Adrenal gland (tissue), 9 donors: ENCODE measurements at regions not wholly inside any gene's neighbourhood (a gene's known extent, or its start where the extent isn't known, plus 50 kb on each side); places are given as distances from the start of the nearest gene placed in this dataset.

Source experiments
- DNase-seq, 7 donors: peaks; one replicate each; pipeline ENCODE4 v3.0.0-alpha.2; 2019 to 2020
- H3K27ac ChIP-seq, 5 donors: fragments of 200-600 bp; sonication (generic) in 4 of 5; 1 replicate in 3 of 5; 2 replicates in 2 of 5; pipeline versions ENCODE4 v1.5.1 to v1.8.0; 2016 to 2020; ENCODE audit warnings: mild to moderate bottlenecking in 1 of 5
- H3K27me3 ChIP-seq: fragments of 200-600 bp; 2 replicates; pipeline ENCODE4 v1.8.0; 2021
- H3K36me3 ChIP-seq, 2 donors: fragments of 200-600 bp; replicated peaks in 1 of 2; 1 replicate in 1 of 2; 2 replicates in 1 of 2; pipeline versions ENCODE4 v1.5.1 to v1.8.0; 2018 to 2022
- H3K4me1 ChIP-seq, 2 donors: fragments of 200-600 bp; replicated peaks in 1 of 2; 1 replicate in 1 of 2; 2 replicates in 1 of 2; pipeline versions ENCODE4 v1.5.1 to v1.8.0; 2018 to 2021
- H3K4me3 ChIP-seq, 4 donors: fragments of 200-600 bp; sonication (generic) in 3 of 4; one replicate each; pipeline ENCODE4 v1.5.1; 2016 to 2018
- H3K9me3 ChIP-seq, 3 donors: fragments of 200-600 bp; sonication (generic) in 1 of 3; replicated peaks in 1 of 3; 1 replicate in 2 of 3; 2 replicates in 1 of 3; pipeline versions ENCODE4 v1.5.1 to v1.8.0; 2016 to 2021
- CTCF ChIP-seq, 6 experiments: fragments of 450-650 bp in 4 of 6; fragments of 200-600 bp in 2 of 6; sonication (generic) in 1 of 6; IDR thresholded peaks; 1 replicate in 5 of 6; 2 replicates in 1 of 6; pipeline versions ENCODE4 v1.5.1 to v1.8.0; 2016 to 2021; ENCODE audit warnings: antibody characterized with exemption in 6 of 6, mild to moderate bottlenecking in 2 of 6, moderate library complexity in 1 of 6
- POLR2A ChIP-seq, 2 donors: fragments of 450-650 bp; IDR thresholded peaks; one replicate each; pipeline ENCODE4 v1.6.1; 2017; ENCODE audit warnings: antibody characterized with exemption in 2 of 2, mild to moderate bottlenecking in 2 of 2, moderate library complexity in 1 of 2
- WGBS, 4 donors: extraction: QIAGEN DNeasy Blood & Tissue Kit in 2 of 4; methylation state at CpG; one replicate each; pipeline versions ENCODE4 v1.1.5 to v1.1.7; 2013 to 2017; 5-methylcytosine and 5-hydroxymethylcytosine counted together
- intact Hi-C, 2 donors: fragments of 100-400 bp; cut with DNase I; formaldehyde crosslinking; loops; one replicate each; pipeline versions ENCODE4 v1.14.1 to v1.15.0; 2022 to 2023
- donor health status: healthy with polysubstance abuse.
- donor health status: Bipolar disorder and iron deficiency.
- donor health status: DM: yes; HTN: yes; CAD: no.
- donor health status: DM: no; HTN: no; CAD: no.
- donor health status: DM: no; HTN: no; CAD: no.

GRCh38 chr13:24093047-24093446, 67.5 kb upstream of the SPATA13 start:
- Histone ChIP-seq H3K4me3 (no peak overlapping the region), H3K27ac (no peak overlapping the region), H3K9me3 (no peaks in the 10 kb centered on the region), H3K27me3 (no peaks in the 10 kb centered on the region), H3K4me1 (peaks cover 0 to 4% of the 10 kb centered on the region in 2 donors), H3K36me3 (no peaks in the 10 kb centered on the region)
- intact Hi-C loops = no loop called here
- no peak for TF ChIP-seq POLR2A (IDR thresholded peaks at IDR 0.05)
- TF ChIP-seq CTCF (IDR thresholded peaks at IDR 0.05) = no peak
- 72 to 88% (median 82%) methylated on average over 3 of the region's 3 CpGs for WGBS, 4 donors
- DNase-seq = no peak

DNA sequence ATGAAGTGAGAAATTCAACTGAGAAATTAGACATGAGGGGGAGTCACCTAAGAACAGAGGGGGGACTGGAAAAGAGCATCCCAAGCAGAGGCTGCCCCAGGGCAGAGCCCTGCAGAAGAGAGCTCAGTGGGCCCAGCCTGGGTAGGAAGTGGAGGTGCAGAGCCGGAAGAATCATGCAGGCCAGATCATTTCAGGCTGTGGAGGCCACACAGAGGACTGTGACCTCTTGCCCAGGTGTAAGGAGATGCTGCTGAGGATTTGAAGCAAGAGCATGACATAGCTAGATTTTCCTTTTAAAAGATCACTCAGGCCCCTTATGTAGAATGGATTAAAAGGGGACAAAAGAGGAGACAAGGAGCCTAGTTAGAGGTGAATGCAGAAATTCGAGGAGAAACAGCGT, 63.9 kb upstream of the SPATA13 start:
- H3K9me3 ChIP-seq = no peaks in the 10 kb centered on the region
- WGBS, 4 donors = 80 to 91% (median 89%) methylated on average over 3 of the region's 3 CpGs

DNA sequence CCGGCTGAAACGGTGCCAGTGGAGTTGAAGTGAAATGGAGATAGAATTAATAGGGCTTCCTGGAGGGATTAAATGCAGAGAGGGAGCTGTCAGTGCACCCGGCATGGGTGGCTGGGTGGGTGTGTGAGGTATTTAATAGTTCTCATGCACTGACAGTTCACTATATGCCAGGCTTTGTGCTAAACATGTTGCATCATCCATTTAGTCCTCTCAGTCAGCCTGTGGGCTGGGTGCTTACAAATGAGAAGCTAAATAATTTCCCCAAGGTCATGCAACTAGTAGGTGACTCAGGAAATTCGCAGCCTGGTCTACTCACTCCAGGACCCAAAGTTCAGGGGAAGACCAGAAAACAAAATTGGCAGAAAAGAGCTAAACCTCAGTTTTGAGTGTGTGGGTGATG, 63.5 kb upstream of the SPATA13 start:
- intact Hi-C loops = no loop called here
- Histone ChIP-seq H3K27ac (no peak overlapping the region), H3K36me3 (no peaks in the 10 kb centered on the region), H3K4me1 (peaks cover 0 to 4% of the 10 kb centered on the region in 2 donors), H3K27me3 (no peaks in the 10 kb centered on the region), H3K9me3 (no peaks in the 10 kb centered on the region), H3K4me3 (no peak overlapping the region)
- peak in 5 of 7 donors; percentile 34 to 61 (median 50) for DNase-seq
- TF ChIP-seq CTCF (IDR thresholded peaks at IDR 0.05) = no peak
- no peak for TF ChIP-seq POLR2A (IDR thresholded peaks at IDR 0.05)
- 62 to 79% (median 70%) methylated on average over 3 to 4 of the region's 4 CpGs for WGBS, 4 donors

More for the DNA sequence above, 63.9 kb upstream of the SPATA13 start:
- no peak overlapping the region for H3K4me3 ChIP-seq
- DNase-seq = no peak
- H3K4me1 ChIP-seq = peaks cover 0 to 4% of the 10 kb centered on the region in 2 donors
- TF ChIP-seq POLR2A (IDR thresholded peaks at IDR 0.05) = no peak
- intact Hi-C loops = no loop called here
- H3K27me3 ChIP-seq = no peaks in the 10 kb centered on the region
- no peaks in the 10 kb centered on the region for H3K36me3 ChIP-seq
- no peak overlapping the region for H3K27ac ChIP-seq

GRCh38 chr13:24097667-24098066, 62.9 kb upstream of the SPATA13 start:
- Histone ChIP-seq H3K9me3 (no peaks in the 10 kb centered on the region), H3K27me3 (no peaks in the 10 kb centered on the region), H3K4me1 (peaks cover 0 to 4% of the 10 kb centered on the region in 2 donors), H3K36me3 (no peaks in the 10 kb centered on the region), H3K4me3 (no peak overlapping the region), H3K27ac (no peak overlapping the region)
- no peak for TF ChIP-seq POLR2A (IDR thresholded peaks at IDR 0.05)
- no peak for TF ChIP-seq CTCF (IDR thresholded peaks at IDR 0.05)
- no peak for DNase-seq
- WGBS, 4 donors = 69 to 93% (median 82%) methylated on average over 6 of the region's 6 CpGs
- intact Hi-C loops = no loop called here

DNA sequence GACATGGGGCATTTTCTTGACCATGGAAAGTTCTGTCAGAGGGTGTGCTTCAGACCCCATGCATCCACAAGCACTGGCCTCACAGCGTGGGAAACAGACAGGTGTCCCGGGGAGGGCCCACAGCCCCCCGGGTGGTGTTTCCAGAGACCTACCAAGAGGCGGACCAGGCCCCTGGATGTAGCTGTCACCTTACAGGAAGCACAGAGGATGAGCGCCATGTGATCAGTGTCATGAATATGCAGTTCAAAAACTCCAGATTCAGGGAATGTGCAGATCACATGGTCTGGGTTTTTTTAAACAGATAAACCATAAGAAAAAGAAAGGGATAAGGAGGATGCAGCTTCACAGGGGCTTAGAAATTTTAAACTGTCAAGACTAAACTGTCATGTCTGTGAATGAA, 61.0 kb upstream of the SPATA13 start:
- Histone ChIP-seq H3K36me3 (no peaks in the 10 kb centered on the region), H3K27ac (no peak overlapping the region), H3K27me3 (no peaks in the 10 kb centered on the region), H3K4me1 (peaks cover 0 to 4% of the 10 kb centered on the region in 2 donors), H3K4me3 (no peak overlapping the region), H3K9me3 (no peaks in the 10 kb centered on the region)
- intact Hi-C loops = no loop called here
- no peak for DNase-seq
- WGBS, 4 donors = 83 to 100% (median 87%) methylated on average over 2 to 5 of the region's 5 CpGs
- TF ChIP-seq CTCF (IDR thresholded peaks at IDR 0.05) = no peak
- TF ChIP-seq POLR2A (IDR thresholded peaks at IDR 0.05) = no peak
